ENCODE measurements at regions not wholly inside any gene's neighbourhood (a gene's known extent, or its start where the extent isn't known, plus 50 kb on each side); places are given as distances from the start of the nearest gene placed in this dataset.

GRCh38 chr2:198692907-198693510 is 764.7 kb downstream of the SATB2 start:
- no peak for DNase-seq
- TF ChIP-seq POLR2A (IDR thresholded peaks at IDR 0.05) (no peak), POLR2AphosphoS5 (IDR thresholded peaks at IDR 0.05) (no peak), CTCF (IDR thresholded peaks at IDR 0.05) (no peak), EP300 (IDR thresholded peaks at IDR 0.05) (no peak)
- Histone ChIP-seq H3K9me3 (no peaks in the 10 kb centered on the region), H3K36me3 (no peaks in the 10 kb centered on the region), H3K27ac (no peak overlapping the region), H3K27me3 (no peaks in the 10 kb centered on the region), H3K4me1 (no peaks in the 10 kb centered on the region), H3K4me3 (no peak overlapping the region)
- 19 to 52% (median 29%) methylated on average over 9 of the region's 9 CpGs for WGBS, 5 donors
- intact Hi-C loops (cut with DNase I; ENCODE audit: low total_unique reads), result no loop called here

- no peaks in the 10 kb centered on the region for H3K36me3 ChIP-seq
- H3K9me3 ChIP-seq, result no peaks in the 10 kb centered on the region
- WGBS, 5 donors, result 92 to 97% (median 96%) methylated on average over 2 of the region's 2 CpGs
- no peaks in the 10 kb centered on the region for H3K4me1 ChIP-seq
- intact Hi-C loops (cut with DNase I; ENCODE audit: low total_unique reads), result no loop called here
- no peak for DNase-seq
- H3K27me3 ChIP-seq, result no peaks in the 10 kb centered on the region
- TF ChIP-seq POLR2A (IDR thresholded peaks at IDR 0.05), result no peak
- no peak for TF ChIP-seq EP300 (IDR thresholded peaks at IDR 0.05)
- TF ChIP-seq CTCF (IDR thresholded peaks at IDR 0.05), result no peak
- no peak for TF ChIP-seq POLR2AphosphoS5 (IDR thresholded peaks at IDR 0.05)
- no peak overlapping the region for H3K4me3 ChIP-seq
- no peak overlapping the region for H3K27ac ChIP-seq
These were observed 766.5 kb downstream of the SATB2 start for GRCh38 chr2:198691236-198691635.

GRCh38 chr2:198664321-198664720 is 793.4 kb downstream of the SATB2 start:
- intact Hi-C loops (cut with DNase I; ENCODE audit: low total_unique reads), result no loop called here
- Histone ChIP-seq H3K36me3 (no peaks in the 10 kb centered on the region), H3K4me3 (no peak overlapping the region), H3K27ac (no peak overlapping the region), H3K4me1 (no peaks in the 10 kb centered on the region), H3K9me3 (no peaks in the 10 kb centered on the region), H3K27me3 (no peaks in the 10 kb centered on the region)
- TF ChIP-seq EP300 (IDR thresholded peaks at IDR 0.05) (no peak), CTCF (IDR thresholded peaks at IDR 0.05) (no peak), POLR2AphosphoS5 (IDR thresholded peaks at IDR 0.05) (no peak), POLR2A (IDR thresholded peaks at IDR 0.05) (no peak)
- 71 to 82% (median 72%) methylated on average over 2 of the region's 2 CpGs for WGBS, 5 donors
- no peak for DNase-seq

GRCh38 chr2:198662905-198663304 is 794.8 kb downstream of the SATB2 start:
- Histone ChIP-seq H3K27ac (no peak overlapping the region), H3K4me1 (no peaks in the 10 kb centered on the region), H3K36me3 (no peaks in the 10 kb centered on the region), H3K9me3 (no peaks in the 10 kb centered on the region), H3K27me3 (no peaks in the 10 kb centered on the region), H3K4me3 (no peak overlapping the region)
- no peak for TF ChIP-seq POLR2AphosphoS5 (IDR thresholded peaks at IDR 0.05)
- TF ChIP-seq EP300 (IDR thresholded peaks at IDR 0.05), result no peak
- TF ChIP-seq CTCF (IDR thresholded peaks at IDR 0.05), result no peak
- TF ChIP-seq POLR2A (IDR thresholded peaks at IDR 0.05), result no peak
- no peak for DNase-seq
- intact Hi-C loops (cut with DNase I; ENCODE audit: low total_unique reads), result no loop called here
- 46 to 68% (median 61%) methylated on average over 4 of the region's 4 CpGs for WGBS, 5 donors

Data from stomach (tissue), 8 donors.